DND-41 (cell line): ENCODE measurements at regions not wholly inside any gene's neighbourhood (a gene's known extent, or its start where the extent isn't known, plus 50 kb on each side); places are given as distances from the start of the nearest gene placed in this dataset.

Experiments
- ATAC-seq: fragments of 200-7000 bp; cut with Tn5 transposase; 3 replicates; pipeline ENCODE4 v1.9.1; 2021; ENCODE audit warnings: low read depth; ENCODE audit not compliant: insufficient read depth
- DNase-seq: peaks from one replicate; pipeline ENCODE4 v3.0.0-alpha.2; 2020
- H2AFZ ChIP-seq: 2 replicates; pipeline ENCODE4 v1.6.0; 2012; ENCODE audit warnings: low read depth, low read length
- H3K27ac ChIP-seq: 2 replicates; pipeline ENCODE4 v1.5.1; 2012; ENCODE audit warnings: low read length, inconsistent platforms
- H3K27me3 ChIP-seq: fragments of 200-600 bp; sonication (generic); 2 replicates; pipeline ENCODE4 v1.6.0; 2012; ENCODE audit warnings: low read length, mild to moderate bottlenecking, inconsistent platforms; ENCODE audit not compliant: insufficient read depth, poor library complexity
- H3K36me3 ChIP-seq: 2 replicates; pipeline ENCODE4 v1.5.1; 2012; ENCODE audit warnings: low read length, inconsistent platforms; ENCODE audit not compliant: insufficient read depth
- H3K4me1 ChIP-seq: 2 replicates; pipeline ENCODE4 v1.5.1; 2012; ENCODE audit warnings: mild to moderate bottlenecking, low read length; ENCODE audit not compliant: insufficient read depth
- H3K4me2 ChIP-seq: 2 replicates; pipeline ENCODE4 v1.6.0; 2012; ENCODE audit warnings: mild to moderate bottlenecking, moderate library complexity, low read length, inconsistent platforms; ENCODE audit not compliant: insufficient read depth
- H3K4me3 ChIP-seq, 2 experiments: fragments of 200-600 bp in 1 of 2; shearing (Covaris generic) in 1 of 2; 2 replicates each; pipeline ENCODE4 v1.5.1; 2012 to 2016; ENCODE audit warnings: inconsistent platforms in 2 of 2, low read length in 2 of 2, mild to moderate bottlenecking in 2 of 2, low read depth in 1 of 2, moderate library complexity in 1 of 2
- H3K79me2 ChIP-seq: 2 replicates; pipeline ENCODE4 v1.6.0; 2012; ENCODE audit warnings: low read length, inconsistent platforms; ENCODE audit not compliant: insufficient read depth
- H3K9ac ChIP-seq: 2 replicates; pipeline ENCODE4 v1.6.0; 2012; ENCODE audit warnings: low read depth, mild to moderate bottlenecking, inconsistent platforms, low read length, moderate library complexity
- H3K9me3 ChIP-seq: 2 replicates; pipeline ENCODE4 v1.5.1; 2012; ENCODE audit warnings: low read length, moderate library complexity, mild to moderate bottlenecking, inconsistent platforms; ENCODE audit not compliant: insufficient read depth, severe bottlenecking
- H4K20me1 ChIP-seq: 2 replicates; pipeline ENCODE4 v1.6.0; 2012; ENCODE audit warnings: low read length; ENCODE audit not compliant: insufficient read depth
- CTCF ChIP-seq: IDR thresholded peaks from 2 replicates; pipeline ENCODE4 v1.5.1; 2012; ENCODE audit warnings: borderline replicate concordance, low read length, moderate library complexity, mild to moderate bottlenecking; ENCODE audit not compliant: poor library complexity, severe bottlenecking; ENCODE audit errors: extremely low read depth
- EZH2 ChIP-seq: IDR thresholded peaks from 3 replicates; pipeline ENCODE4 v1.6.1; 2012; ENCODE audit warnings: borderline replicate concordance, low read depth, mild to moderate bottlenecking, moderate library complexity, low read length, inconsistent platforms; ENCODE audit not compliant: severe bottlenecking

DNA sequence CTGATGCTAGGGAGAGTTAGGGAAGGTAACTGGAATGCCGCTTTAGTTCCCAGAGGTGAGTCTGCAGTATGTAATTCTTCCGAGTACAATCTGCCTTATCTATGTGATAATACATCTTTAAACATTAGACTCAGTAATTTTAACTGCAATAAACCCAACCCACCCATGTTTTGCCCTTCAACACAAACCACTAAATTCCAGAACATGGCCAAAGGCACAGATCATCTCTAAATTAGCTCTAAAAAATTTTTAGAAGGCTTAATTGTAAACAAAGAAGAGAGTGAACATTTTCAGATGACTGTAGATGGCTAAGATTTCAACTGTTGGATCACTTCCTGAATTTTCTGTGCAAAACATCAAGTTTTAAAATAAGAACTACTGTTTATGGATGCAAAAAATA, 488.7 kb upstream of the ID2 start:
- no peak overlapping the region for H3K4me3 ChIP-seq
- no peaks in the 10 kb centered on the region for H3K27me3 ChIP-seq
- no peak overlapping the region for H2AFZ ChIP-seq
- ATAC-seq (no peak), DNase-seq (no peak)
- no peaks in the 10 kb centered on the region for H3K9me3 ChIP-seq
- no peak overlapping the region for H3K9ac ChIP-seq
- H3K36me3 ChIP-seq = no peaks in the 10 kb centered on the region
- H4K20me1 ChIP-seq = no peaks in the 10 kb centered on the region
- no peaks in the 10 kb centered on the region for H3K4me1 ChIP-seq
- TF ChIP-seq CTCF (no peak), EZH2 (no peak)
- H3K27ac ChIP-seq = no peak overlapping the region
- H3K79me2 ChIP-seq = no peaks in the 10 kb centered on the region
- no peak overlapping the region for H3K4me2 ChIP-seq

DNA sequence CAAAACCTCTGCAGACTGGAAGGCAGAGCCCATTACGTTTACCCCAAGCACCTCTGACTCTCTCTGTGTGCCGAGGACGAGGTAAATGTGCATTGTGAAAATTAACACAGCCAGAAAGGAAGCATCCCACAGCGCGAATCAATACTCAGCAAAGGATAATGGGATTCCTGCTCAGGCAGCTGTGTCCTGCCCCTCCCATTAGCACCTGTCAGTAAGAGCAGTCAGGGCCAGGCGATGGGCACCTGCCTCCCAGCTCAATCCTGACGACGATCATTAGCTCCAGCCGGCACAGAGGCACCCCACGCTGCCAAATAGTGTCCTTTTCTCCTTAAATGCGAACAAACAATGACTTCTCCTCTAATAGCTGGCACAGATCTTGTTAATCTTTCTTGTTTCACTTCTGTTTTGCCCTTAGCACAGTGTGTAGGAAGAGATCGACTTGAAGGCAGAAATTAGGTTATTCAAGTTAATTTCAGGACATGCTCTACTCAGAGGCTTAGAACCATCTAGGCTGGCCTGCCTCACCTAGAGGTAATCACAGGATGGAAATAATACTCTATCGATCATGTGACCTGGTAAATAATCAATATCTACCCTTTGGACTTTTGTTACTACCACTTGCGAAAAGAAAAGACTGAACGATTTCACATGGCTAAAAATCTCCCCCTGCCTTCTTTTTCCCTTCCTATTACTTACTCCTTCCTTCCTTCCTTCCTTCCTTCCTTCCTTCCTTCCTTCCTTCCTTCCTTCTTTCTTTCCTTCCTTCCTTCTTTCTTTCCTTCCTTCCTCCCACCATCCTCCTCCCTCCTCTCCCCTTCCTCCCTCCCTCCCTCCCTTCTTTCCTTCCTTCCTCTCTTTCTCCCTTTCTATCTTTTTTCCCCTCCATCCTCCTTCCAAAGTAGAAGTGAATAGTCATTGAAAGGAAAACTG, 487.9 kb upstream of the ID2 start:
- Histone ChIP-seq H3K9ac (no peak overlapping the region), H2AFZ (no peak overlapping the region), H4K20me1 (no peaks in the 10 kb centered on the region), H3K36me3 (no peaks in the 10 kb centered on the region), H3K79me2 (no peaks in the 10 kb centered on the region), H3K4me3 (no peak overlapping the region), H3K9me3 (no peaks in the 10 kb centered on the region), H3K4me1 (no peaks in the 10 kb centered on the region), H3K27ac (no peak overlapping the region), H3K4me2 (no peak overlapping the region), H3K27me3 (no peaks in the 10 kb centered on the region)
- ATAC-seq (no peak), DNase-seq (no peak)
- TF ChIP-seq CTCF (no peak), EZH2 (no peak)

DNA sequence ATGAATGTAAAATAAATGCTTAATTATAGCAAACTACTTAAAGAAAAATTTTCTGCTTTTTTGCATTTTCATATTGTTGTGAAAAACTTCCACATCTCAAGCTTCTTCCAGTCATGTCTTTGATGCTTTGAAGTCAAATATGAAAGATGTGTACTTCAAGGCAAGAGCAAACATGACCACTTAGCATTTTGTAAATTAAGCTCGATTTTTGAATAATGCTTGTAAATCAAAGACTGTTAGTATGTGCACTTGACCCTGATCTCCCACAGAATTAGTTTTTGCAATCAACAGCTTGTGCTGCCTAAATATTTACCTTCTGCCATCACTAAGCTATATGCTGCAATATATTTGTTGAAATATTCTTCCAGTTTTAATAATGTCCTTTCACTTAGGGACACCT, 486.1 kb upstream of the ID2 start:
- no peaks in the 10 kb centered on the region for H3K27me3 ChIP-seq
- H4K20me1 ChIP-seq = no peaks in the 10 kb centered on the region
- no peak overlapping the region for H3K27ac ChIP-seq
- no peak for ATAC-seq
- peaks cover 3% of the 10 kb centered on the region for H3K9me3 ChIP-seq
- no peaks in the 10 kb centered on the region for H3K79me2 ChIP-seq
- no peaks in the 10 kb centered on the region for H3K36me3 ChIP-seq
- TF ChIP-seq CTCF (no peak), EZH2 (no peak)
- H3K9ac ChIP-seq = no peak overlapping the region
- DNase-seq = no peak
- H3K4me1 ChIP-seq = no peaks in the 10 kb centered on the region
- no peak overlapping the region for H2AFZ ChIP-seq
- H3K4me3 ChIP-seq = no peak overlapping the region
- no peak overlapping the region for H3K4me2 ChIP-seq
